ENCODE measurements at regions not wholly inside any gene's neighbourhood (a gene's known extent, or its start where the extent isn't known, plus 50 kb on each side); places are given as distances from the start of the nearest gene placed in this dataset.

- no peak for DNase-seq
Observed at GRCh38 chr5:167880420-167880819, 411.0 kb upstream of the WWC1 start.

GRCh38 chr5:167881041-167881440 lies 410.4 kb upstream of the WWC1 start:
- no peak for DNase-seq

GRCh38 chr5:167886196-167886595 lies 405.2 kb upstream of the WWC1 start:
- DNase-seq, result no peak

- DNase-seq, result no peak
Observed at GRCh38 chr5:167888393-167888792, 403.1 kb upstream of the WWC1 start.

GRCh38 chr5:167889276-167889675 lies 402.2 kb upstream of the WWC1 start:
- peak; percentile 10 to 69 for DNase-seq

- DNase-seq, result no peak
Observed at GRCh38 chr5:167892352-167893115, 398.9 kb upstream of the WWC1 start.

GRCh38 chr5:167893271-167893670 lies 398.2 kb upstream of the WWC1 start:
- DNase-seq, result no peak

- DNase-seq, result no peak
Observed at GRCh38 chr5:167894631-167895472, 396.6 kb upstream of the WWC1 start.

GRCh38 chr5:167895899-167896659 lies 395.4 kb upstream of the WWC1 start:
- DNase-seq, result no peak

- DNase-seq, result no peak
Observed at GRCh38 chr5:167896814-167897213, 394.6 kb upstream of the WWC1 start.

GRCh38 chr5:167897371-167897770 lies 394.1 kb upstream of the WWC1 start:
- DNase-seq, result no peak

- no peak for DNase-seq
Observed at GRCh38 chr5:167898361-167899042, 392.9 kb upstream of the WWC1 start.

- DNase-seq, result no peak
Observed at GRCh38 chr5:167899490-167900070, 391.9 kb upstream of the WWC1 start.

GRCh38 chr5:167900340-167900935 lies 391.0 kb upstream of the WWC1 start:
- no peak for DNase-seq

- no peak for DNase-seq
Observed at GRCh38 chr5:167902298-167902697, 389.1 kb upstream of the WWC1 start.

- no peak for DNase-seq
Observed at GRCh38 chr5:167903243-167903642, 388.2 kb upstream of the WWC1 start.

- no peak for DNase-seq
Observed at GRCh38 chr5:167903659-167904058, 387.8 kb upstream of the WWC1 start.

- DNase-seq, result no peak
Observed at GRCh38 chr5:167905919-167906853, 385.3 kb upstream of the WWC1 start.

GRCh38 chr5:167908606-167909005 lies 382.8 kb upstream of the WWC1 start:
- no peak for DNase-seq

GRCh38 chr5:167912941-167913665 lies 378.3 kb upstream of the WWC1 start:
- no peak for DNase-seq

Measured in NCI-H526 (cell line).